HG03432 (cell line): ENCODE measurements at regions not wholly inside any gene's neighbourhood (a gene's known extent, or its start where the extent isn't known, plus 50 kb on each side); places are given as distances from the start of the nearest gene placed in this dataset.
A peak's percentile ranks its signal among the peaks of the same experiment; 100 is the strongest.
"Not testable (repeated sequence)": the region's sequence is repeated elsewhere in the genome, so short reads cannot be mapped to it uniquely, and the experiment has no call there.

Source experiments
- ATAC-seq: cut with Tn5 transposase; IDR thresholded peaks from one replicate; pipeline ENCODE4 v1.9.1; 2021; ENCODE audit warnings: mild to moderate bottlenecking, moderate library complexity; ENCODE audit not compliant: unreplicated experiment

- ATAC-seq, result no peak
Observed at GRCh38 chr3:106296062-106296461, 427.2 kb upstream of the CBLB start.

GRCh38 chr3:106299300-106300098 is 430.7 kb upstream of the CBLB start:
- peak; percentile 74 for ATAC-seq

GRCh38 chr3:106302451-106303221 is 433.8 kb upstream of the CBLB start:
- ATAC-seq, result peak; percentile 87

GRCh38 chr3:106303766-106304165 is 435.0 kb upstream of the CBLB start:
- ATAC-seq, result no peak

DNA sequence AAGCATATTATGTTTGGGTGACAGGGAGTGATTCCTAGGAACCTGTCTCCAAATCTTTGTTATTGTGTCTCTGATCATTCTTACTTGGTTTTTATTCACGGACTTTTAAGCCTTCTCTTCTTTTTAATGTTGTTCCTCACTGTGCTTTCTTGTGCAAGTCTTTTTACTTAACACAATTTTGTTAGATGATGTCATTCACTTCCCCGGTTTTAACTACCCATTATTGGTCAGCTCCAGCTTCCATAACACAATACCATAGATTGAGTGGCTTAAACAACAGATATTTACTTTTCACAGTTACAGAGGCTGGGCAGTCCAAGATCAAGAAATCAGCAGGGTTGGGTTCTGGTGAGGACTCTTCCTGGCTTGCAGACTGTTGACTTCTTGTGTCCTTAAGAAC is 436.3 kb upstream of the CBLB start:
- ATAC-seq, result no peak

DNA sequence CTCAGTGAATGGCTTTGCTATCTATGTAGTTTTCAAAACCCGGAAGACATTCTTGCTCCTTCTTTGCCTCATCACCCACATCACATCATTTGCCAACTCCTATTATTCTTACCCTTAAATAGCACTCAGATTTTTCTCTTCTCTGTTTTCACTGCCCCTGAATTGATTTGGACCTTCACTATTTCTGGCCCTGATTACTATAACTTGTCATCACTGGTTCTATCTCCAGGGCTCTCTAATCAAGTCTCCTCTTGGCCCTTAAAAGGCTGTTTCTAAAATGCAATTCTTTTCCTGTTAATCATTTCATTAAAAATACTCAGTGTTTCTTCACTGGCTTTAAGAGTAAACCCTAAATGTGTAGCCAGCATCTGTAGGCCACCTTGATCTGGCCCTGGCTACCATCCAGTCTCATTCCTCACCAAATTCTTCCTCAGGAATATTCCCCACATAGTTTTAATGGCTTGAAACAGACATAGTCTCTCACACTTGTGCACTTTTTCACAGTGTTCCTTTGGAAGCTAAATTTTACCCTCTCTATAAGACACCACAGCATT is 437.1 kb upstream of the CBLB start:
- no peak for ATAC-seq

DNA sequence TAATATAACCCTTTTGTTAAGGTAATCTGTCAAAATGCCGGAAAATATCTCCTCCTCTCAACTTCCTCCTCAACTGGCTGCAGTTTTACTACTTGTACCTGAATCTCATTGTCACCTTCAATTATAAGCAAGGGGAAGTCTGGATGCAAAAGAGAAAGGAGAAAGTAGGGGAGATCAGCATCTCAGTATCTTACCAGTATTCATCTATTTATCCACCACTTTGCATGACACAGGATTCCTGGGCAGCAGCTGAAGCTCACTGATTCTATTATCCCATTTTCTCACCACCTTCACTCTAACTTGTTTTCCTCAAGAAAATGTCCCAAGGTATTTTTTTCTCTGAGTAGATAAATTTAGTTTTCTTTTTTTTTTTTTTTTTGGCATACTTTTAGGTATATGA is 440.5 kb upstream of the CBLB start:
- no peak for ATAC-seq

GRCh38 chr3:106309798-106310197 is 441.0 kb upstream of the CBLB start:
- ATAC-seq, result not testable (repeated sequence)

DNA sequence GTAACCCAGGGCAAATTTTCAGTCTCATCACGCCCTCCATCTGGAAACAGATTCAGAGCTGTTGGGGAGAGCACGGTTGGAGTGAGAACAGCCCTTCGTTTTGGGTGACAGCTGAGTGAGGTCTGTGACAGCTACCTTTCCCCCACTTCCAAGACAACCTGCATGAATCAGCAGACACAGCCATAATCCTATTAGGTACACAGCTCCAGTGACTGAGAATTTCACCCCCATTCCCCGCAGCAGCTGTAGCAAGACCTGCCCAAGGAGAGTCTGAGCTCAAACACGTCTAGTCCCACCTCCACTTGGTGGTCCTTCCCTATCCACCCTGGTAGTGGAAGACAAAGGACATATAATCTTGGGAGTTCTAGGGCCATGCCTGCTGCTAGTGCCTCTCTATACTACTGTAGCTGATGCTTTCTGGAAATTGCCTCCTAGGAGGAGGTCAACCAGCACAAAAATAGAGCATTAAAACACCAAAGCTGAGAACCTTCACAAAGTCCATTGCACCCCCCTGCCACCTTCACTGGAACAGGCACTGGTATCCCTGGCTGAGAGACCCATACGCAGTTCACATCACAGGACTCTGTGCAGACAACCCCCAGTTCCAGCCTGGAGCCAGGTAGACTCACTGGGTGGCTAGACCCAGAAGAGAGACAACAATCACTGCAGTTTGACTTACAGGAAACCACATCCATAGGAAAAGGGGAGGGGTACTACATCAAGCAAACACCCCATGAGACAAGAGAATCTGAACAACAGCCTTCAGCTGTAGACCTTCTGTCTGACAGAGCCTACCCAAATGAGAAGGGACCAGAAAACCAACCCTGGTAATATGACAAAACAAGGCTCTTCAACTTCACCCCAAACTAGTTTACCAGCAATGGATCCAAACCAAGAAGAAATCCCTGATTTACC is 448.6 kb upstream of the CBLB start:
- ATAC-seq, result no peak

DNA sequence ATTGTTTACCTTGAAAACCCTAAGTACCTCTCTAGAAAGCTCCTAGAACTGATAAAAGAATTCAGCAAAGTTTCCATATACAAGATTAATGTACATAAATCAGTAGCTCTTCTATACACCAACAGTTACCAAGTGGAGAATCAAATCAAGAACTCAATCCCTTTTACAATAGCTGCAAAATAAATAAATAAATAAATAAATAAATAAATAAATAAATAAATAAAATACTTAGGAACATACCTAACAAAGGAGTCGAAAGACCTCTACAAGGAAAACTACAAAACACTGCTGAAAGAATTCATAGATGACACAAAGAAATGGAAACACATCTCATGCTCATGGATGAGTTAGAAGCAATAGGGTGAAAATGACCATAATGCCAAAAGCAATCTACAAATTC is 452.6 kb upstream of the CBLB start:
- ATAC-seq, result not testable (repeated sequence)

- no peak for ATAC-seq
Observed at GRCh38 chr3:106323586-106323985, 454.8 kb upstream of the CBLB start.

GRCh38 chr3:106326941-106327695 is 458.3 kb upstream of the CBLB start:
- no peak for ATAC-seq

DNA sequence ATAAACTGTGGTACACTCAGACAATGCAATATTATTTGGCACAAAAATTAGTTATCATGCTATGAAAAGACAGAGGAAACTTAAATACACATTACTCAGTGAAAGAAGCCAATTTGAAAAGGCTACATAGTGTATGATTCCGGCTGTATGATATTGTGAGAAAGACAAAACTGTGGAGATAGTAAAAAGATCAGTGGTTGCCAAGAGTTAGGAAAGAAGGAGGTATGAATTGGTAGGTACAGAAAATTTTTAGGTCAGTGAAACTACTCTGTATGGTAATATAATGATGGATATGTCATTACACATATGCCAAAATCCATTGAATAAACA is 458.8 kb upstream of the CBLB start:
- no peak for ATAC-seq

GRCh38 chr3:106328224-106328623 is 459.4 kb upstream of the CBLB start:
- no peak for ATAC-seq

- ATAC-seq, result no peak
Observed at GRCh38 chr3:106329521-106329920, 460.7 kb upstream of the CBLB start.

GRCh38 chr3:106331636-106332035 is 462.8 kb upstream of the CBLB start:
- no peak for ATAC-seq

DNA sequence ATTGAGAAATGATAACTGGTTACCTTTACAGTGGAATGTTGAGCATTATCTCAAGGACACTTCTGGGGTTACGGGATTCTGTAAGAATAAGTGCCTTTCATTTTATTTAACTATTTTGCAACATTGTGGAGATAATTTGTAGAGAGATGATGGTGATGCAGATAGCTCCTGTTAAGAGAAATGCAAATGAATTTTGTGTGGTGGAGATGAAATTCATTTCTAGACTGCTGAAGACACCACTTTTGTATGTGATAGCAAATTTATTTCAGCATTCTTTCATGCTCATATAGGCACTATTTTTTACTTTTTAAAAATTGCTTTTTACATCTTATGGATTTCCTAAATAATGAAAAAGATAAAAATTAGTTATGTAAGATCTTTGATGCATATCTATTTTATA is 463.3 kb upstream of the CBLB start:
- ATAC-seq, result peak; percentile 26

DNA sequence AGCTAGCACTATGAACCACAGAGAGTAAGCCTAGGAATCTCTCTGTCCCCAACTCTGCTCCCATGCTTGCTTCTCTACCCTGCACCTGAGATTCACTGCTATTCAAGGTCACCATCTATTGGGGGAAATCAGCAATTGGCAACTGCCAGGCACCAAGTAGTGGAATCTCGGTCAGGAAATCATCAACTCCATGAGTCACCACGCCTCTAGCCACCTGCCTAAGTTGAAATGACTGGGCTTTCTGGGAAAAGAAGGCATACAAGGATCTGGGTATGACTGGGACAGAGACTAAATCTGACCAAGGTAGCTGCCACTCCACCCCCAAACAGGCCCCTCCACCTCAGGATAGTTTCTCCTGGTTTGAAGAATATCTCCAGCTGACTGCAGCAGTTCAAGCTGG is 464.1 kb upstream of the CBLB start:
- peak; percentile 56 for ATAC-seq

DNA sequence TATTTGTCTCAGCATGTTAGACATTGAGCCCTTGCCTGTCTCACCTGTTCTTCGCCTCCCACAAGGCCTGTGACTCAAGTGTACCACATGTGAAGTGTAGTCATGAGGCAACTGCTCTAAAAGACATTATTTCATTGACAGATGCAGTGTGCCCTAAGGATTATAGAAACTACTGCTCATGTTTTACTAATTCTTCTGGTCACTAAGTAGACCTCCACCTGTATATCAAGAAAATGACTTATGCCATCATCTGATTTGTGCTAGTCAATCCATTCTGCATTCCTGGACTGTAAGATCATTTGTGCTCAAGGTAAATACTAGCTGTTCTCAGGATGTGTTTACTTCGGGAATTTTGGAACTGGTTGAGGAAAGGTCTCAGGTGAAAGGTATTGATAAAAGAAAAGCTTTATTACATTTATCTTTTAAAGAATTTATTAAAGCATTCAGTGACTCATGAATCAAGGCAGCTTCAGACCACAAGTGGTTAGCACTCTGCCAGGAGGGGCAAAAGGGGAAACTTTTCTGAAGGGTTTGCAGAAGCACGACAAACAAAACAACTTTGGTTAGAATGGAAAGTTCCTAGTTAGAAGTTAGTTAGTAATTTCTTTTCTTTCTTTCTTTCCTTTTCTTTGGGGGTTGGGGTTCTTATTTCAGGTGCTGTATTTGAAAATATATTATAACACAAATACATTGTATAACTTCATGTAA is 465.3 kb upstream of the CBLB start:
- peak; percentile 75 for ATAC-seq

- ATAC-seq, result no peak
Observed at GRCh38 chr3:106336619-106337018, 467.8 kb upstream of the CBLB start.
